Activated naive CD4-positive, alpha-beta T cell treated with anti-CD3 and anti-CD28 coated beads for 36 hours (primary cell): ENCODE measurements at regions not wholly inside any gene's neighbourhood (a gene's known extent, or its start where the extent isn't known, plus 50 kb on each side); places are given as distances from the start of the nearest gene placed in this dataset.

Experiments used
- CTCF ChIA-PET: fragments of 350-600 bp; sonication (Branson Sonifier 250); formaldehyde crosslinking; loops from one replicate; lab custom pipeline; 2021; ENCODE audit warnings: antibody characterized with exemption; lab: Charles Lee
- DNase-seq: peaks from one replicate; pipeline ENCODE4 v3.0.0-alpha.2; 2020
- H3K27ac Mint-ChIP-seq: one replicate; pipeline ENCODE4 v1.8.0; 2021; ENCODE audit warnings: mild to moderate bottlenecking, mixed read lengths
- H3K27me3 Mint-ChIP-seq: one replicate; pipeline ENCODE4 v1.8.0; 2021; ENCODE audit warnings: low read depth, mixed read lengths
- H3K36me3 Mint-ChIP-seq: one replicate; pipeline ENCODE4 v1.8.0; 2021; ENCODE audit warnings: low read depth, mixed read lengths
- H3K4me1 Mint-ChIP-seq: one replicate; pipeline ENCODE4 v1.8.0; 2021; ENCODE audit warnings: low read depth, mixed read lengths
- H3K4me3 Mint-ChIP-seq: one replicate; pipeline ENCODE4 v1.8.0; 2021; ENCODE audit warnings: mild to moderate bottlenecking, moderate library complexity, mixed read lengths
- H3K9me3 Mint-ChIP-seq: one replicate; pipeline ENCODE4 v1.8.0; 2021; ENCODE audit warnings: mixed read lengths
- intact Hi-C: fragments of 100-400 bp; cut with micrococcal nuclease; formaldehyde crosslinking; loops from one replicate; pipeline ENCODE4 v1.15.1; 2023

- no peaks in the 10 kb centered on the region for H3K9me3 Mint-ChIP-seq
- CTCF ChIA-PET = no interaction called here
- H3K4me1 Mint-ChIP-seq = no peaks in the 10 kb centered on the region
- peaks cover 14% of the 10 kb centered on the region for H3K27me3 Mint-ChIP-seq
- no peak overlapping the region for H3K27ac Mint-ChIP-seq
- no peak overlapping the region for H3K4me3 Mint-ChIP-seq
- no peaks in the 10 kb centered on the region for H3K36me3 Mint-ChIP-seq
- intact Hi-C loops = no loop called here
- no peak for DNase-seq
These were observed 128.2 kb downstream of the GALR1 start for GRCh38 chr18:77377813-77378212.

GRCh38 chr18:77379976-77380509 is 130.4 kb downstream of the GALR1 start:
- H3K9me3 Mint-ChIP-seq = no peaks in the 10 kb centered on the region
- no peak overlapping the region for H3K4me3 Mint-ChIP-seq
- no peak overlapping the region for H3K27ac Mint-ChIP-seq
- CTCF ChIA-PET = no interaction called here
- H3K27me3 Mint-ChIP-seq = peaks cover 15% of the 10 kb centered on the region
- no peak for DNase-seq
- no peaks in the 10 kb centered on the region for H3K36me3 Mint-ChIP-seq
- intact Hi-C loops = no loop called here
- no peaks in the 10 kb centered on the region for H3K4me1 Mint-ChIP-seq

DNA sequence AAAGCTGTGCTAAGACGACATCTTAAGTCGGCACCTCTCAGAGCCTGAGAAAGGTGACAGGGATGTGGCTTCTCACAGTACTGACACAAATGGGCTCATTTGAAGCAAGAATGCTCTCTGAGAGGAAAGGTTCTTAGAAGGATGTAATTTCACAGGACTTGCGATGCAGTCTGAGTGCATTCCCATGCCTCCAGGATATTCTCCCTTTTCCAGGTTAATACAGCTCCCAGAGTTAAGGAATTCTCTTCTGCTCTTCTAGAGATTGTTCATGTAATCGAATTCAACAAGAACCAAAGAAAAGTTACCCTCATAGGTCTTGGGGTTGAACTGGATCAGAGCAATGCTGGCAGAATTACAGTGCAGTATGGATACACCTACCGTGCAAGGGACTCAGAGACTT is 131.0 kb downstream of the GALR1 start:
- H3K4me1 Mint-ChIP-seq = no peaks in the 10 kb centered on the region
- CTCF ChIA-PET = no interaction called here
- no peaks in the 10 kb centered on the region for H3K9me3 Mint-ChIP-seq
- DNase-seq = no peak
- H3K27me3 Mint-ChIP-seq = peaks cover 18% of the 10 kb centered on the region
- H3K27ac Mint-ChIP-seq = no peak overlapping the region
- no peaks in the 10 kb centered on the region for H3K36me3 Mint-ChIP-seq
- no peak overlapping the region for H3K4me3 Mint-ChIP-seq
- intact Hi-C loops = no loop called here

- H3K27ac Mint-ChIP-seq = no peak overlapping the region
- CTCF ChIA-PET = no interaction called here
- peaks cover 14% of the 10 kb centered on the region for H3K27me3 Mint-ChIP-seq
- peaks cover 2% of the 10 kb centered on the region for H3K36me3 Mint-ChIP-seq
- no peak for DNase-seq
- no peaks in the 10 kb centered on the region for H3K4me1 Mint-ChIP-seq
- peaks cover 2% of the 10 kb centered on the region for H3K9me3 Mint-ChIP-seq
- intact Hi-C loops = no loop called here
- H3K4me3 Mint-ChIP-seq = no peak overlapping the region
These were observed 142.7 kb downstream of the GALR1 start for GRCh38 chr18:77392321-77392720.

DNA sequence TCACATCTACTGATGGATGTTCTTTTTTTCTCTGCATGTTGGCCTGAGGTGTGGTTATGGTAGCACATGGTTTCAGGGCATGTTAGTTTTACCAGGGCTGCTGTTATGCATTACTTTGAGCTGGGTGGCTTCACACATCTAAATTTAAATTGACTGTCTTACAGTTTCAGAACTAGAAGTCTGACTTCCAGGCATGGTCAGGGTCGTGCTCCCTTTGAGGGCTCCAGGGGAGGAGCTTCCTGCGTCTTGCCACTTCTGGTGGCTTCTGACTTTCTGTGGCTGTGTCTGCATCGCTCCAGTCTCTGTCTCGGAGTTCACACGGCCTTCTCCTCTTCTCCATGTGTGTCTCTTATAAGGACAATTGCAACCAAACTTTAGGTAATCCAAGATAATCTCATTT is 143.9 kb downstream of the GALR1 start:
- H3K9me3 Mint-ChIP-seq = peaks cover 2% of the 10 kb centered on the region
- DNase-seq = no peak
- peaks cover 14% of the 10 kb centered on the region for H3K27me3 Mint-ChIP-seq
- H3K4me1 Mint-ChIP-seq = no peaks in the 10 kb centered on the region
- H3K27ac Mint-ChIP-seq = no peak overlapping the region
- no peak overlapping the region for H3K4me3 Mint-ChIP-seq
- intact Hi-C loops = no loop called here
- CTCF ChIA-PET = no interaction called here
- peaks cover 2% of the 10 kb centered on the region for H3K36me3 Mint-ChIP-seq

DNA sequence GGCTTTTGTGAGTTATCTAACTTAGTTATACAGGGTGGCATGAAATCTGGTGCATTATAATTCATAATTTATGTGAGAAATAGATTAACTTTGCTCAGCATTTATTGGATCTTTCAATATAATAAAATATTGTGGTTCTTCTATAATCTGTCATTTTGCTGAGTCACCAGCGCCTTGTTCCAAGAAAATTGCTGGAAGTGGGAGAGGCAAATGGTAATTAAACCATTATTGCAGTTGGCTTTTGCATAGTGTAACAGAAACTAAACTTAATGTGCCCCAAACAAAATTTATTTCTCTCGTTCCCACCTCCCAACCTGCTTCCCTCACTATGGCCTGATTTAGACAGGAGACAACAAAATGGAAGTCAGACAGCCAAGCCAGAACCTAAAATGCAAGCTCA is 146.3 kb downstream of the GALR1 start:
- H3K4me3 Mint-ChIP-seq = no peak overlapping the region

GRCh38 chr18:77397056-77397455 is 147.4 kb downstream of the GALR1 start:
- Mint-ChIP-seq H3K36me3 (peaks cover 2% of the 10 kb centered on the region), H3K27ac (no peak overlapping the region), H3K4me1 (no peaks in the 10 kb centered on the region), H3K4me3 (no peak overlapping the region), H3K27me3 (peaks cover 6% of the 10 kb centered on the region), H3K9me3 (peaks cover 2% of the 10 kb centered on the region)
- CTCF ChIA-PET = no interaction called here
- no peak for DNase-seq
- intact Hi-C loops = loop anchor here (5.0 kb wide), 1 partner anchor 395 kb away; no protein-coding TSS in a partner anchor

More for the DNA sequence above, 146.3 kb downstream of the GALR1 start:
- CTCF ChIA-PET = no interaction called here
- Mint-ChIP-seq H3K27ac (no peak overlapping the region), H3K9me3 (peaks cover 2% of the 10 kb centered on the region), H3K27me3 (peaks cover 9% of the 10 kb centered on the region), H3K4me1 (no peaks in the 10 kb centered on the region), H3K36me3 (peaks cover 2% of the 10 kb centered on the region)
- intact Hi-C loops = loop anchor here (5.0 kb wide), 1 partner anchor 394 kb away; no protein-coding TSS in a partner anchor
- no peak for DNase-seq

- intact Hi-C loops = loop anchor here (5.0 kb wide), 1 partner anchor 395 kb away; no protein-coding TSS in a partner anchor
- Mint-ChIP-seq H3K4me3 (no peak overlapping the region), H3K9me3 (no peaks in the 10 kb centered on the region), H3K4me1 (no peaks in the 10 kb centered on the region), H3K36me3 (no peaks in the 10 kb centered on the region), H3K27ac (no peak overlapping the region), H3K27me3 (peaks cover 6% of the 10 kb centered on the region)
- CTCF ChIA-PET = interaction anchor here (0.7 kb wide), 1 partner anchor 176 kb away, joined by 5 read pairs; no protein-coding TSS in a partner anchor
- DNase-seq = no peak
These were observed 148.0 kb downstream of the GALR1 start for GRCh38 chr18:77397617-77398016.

DNA sequence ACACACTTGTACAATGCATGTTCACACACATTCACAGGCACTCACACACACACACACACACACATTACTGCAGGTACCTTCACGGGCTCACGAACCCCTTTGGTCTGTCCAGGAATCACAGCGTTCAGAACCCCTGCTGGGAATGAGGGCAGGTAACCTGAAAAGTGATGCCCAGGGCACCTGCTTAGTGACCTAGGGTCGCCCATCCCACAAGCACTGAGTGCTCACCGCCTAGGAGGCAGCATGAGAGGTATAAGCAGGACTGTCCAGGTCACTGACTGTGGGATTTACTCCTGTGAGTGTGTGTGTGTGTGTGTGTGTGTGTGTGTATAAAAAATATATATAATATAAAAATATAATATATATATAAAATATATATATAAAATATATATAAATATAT is 150.9 kb downstream of the GALR1 start:
- no peak for DNase-seq
- intact Hi-C loops = loop anchor here (10.0 kb wide), 1 partner anchor 56 kb away; no protein-coding TSS in a partner anchor
- Mint-ChIP-seq H3K4me1 (no peaks in the 10 kb centered on the region), H3K27me3 (no peaks in the 10 kb centered on the region), H3K4me3 (no peak overlapping the region), H3K9me3 (no peaks in the 10 kb centered on the region), H3K36me3 (no peaks in the 10 kb centered on the region), H3K27ac (no peak overlapping the region)
- CTCF ChIA-PET = no interaction called here

- CTCF ChIA-PET = no interaction called here
- DNase-seq = no peak
- intact Hi-C loops = loop anchor here (10.0 kb wide), 1 partner anchor 56 kb away; no protein-coding TSS in a partner anchor
- Mint-ChIP-seq H3K27ac (no peak overlapping the region), H3K4me1 (no peaks in the 10 kb centered on the region), H3K27me3 (no peaks in the 10 kb centered on the region), H3K36me3 (no peaks in the 10 kb centered on the region), H3K9me3 (no peaks in the 10 kb centered on the region), H3K4me3 (no peak overlapping the region)
These were observed 151.5 kb downstream of the GALR1 start for GRCh38 chr18:77401173-77401572.

DNA sequence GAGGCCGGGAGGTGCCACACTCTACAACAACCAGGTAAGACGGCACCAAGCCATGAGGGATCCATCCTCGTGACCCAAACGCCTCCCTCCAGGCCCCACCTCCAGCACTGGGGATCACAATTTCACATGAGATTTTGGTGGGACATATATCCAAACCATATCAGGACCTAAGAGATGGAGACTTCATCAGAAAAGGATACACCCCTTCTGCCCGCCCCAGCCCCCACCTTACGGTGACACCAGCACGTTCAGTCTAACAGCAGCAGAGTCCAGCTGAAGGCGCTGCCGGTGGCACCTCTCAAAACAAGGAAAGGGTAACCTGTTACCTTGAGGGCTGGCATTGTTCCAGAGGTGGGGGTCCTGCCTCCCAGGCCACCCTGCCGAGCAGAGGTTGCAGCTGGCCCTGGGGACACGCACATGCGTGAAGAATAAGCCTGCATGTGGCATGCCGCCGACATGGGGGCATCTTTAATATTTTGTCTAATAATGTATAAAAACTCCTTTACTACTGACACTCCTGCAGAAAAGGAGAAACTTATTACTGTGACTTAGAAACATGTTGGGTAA is 154.4 kb downstream of the GALR1 start:
- H3K4me1 Mint-ChIP-seq = no peaks in the 10 kb centered on the region
- H3K27me3 Mint-ChIP-seq = no peaks in the 10 kb centered on the region
- H3K36me3 Mint-ChIP-seq = no peaks in the 10 kb centered on the region
- no peaks in the 10 kb centered on the region for H3K9me3 Mint-ChIP-seq
- DNase-seq = no peak
- H3K4me3 Mint-ChIP-seq = no peak overlapping the region
- no peak overlapping the region for H3K27ac Mint-ChIP-seq
- CTCF ChIA-PET = no interaction called here
- intact Hi-C loops = loop anchor here (10.0 kb wide), 1 partner anchor 59 kb away; no protein-coding TSS in a partner anchor

GRCh38 chr18:77405096-77405495 is 155.4 kb downstream of the GALR1 start:
- Mint-ChIP-seq H3K9me3 (no peaks in the 10 kb centered on the region), H3K4me1 (no peaks in the 10 kb centered on the region), H3K36me3 (no peaks in the 10 kb centered on the region), H3K27me3 (no peaks in the 10 kb centered on the region), H3K27ac (no peak overlapping the region), H3K4me3 (no peak overlapping the region)
- intact Hi-C loops = loop anchor here (10.0 kb wide), 1 partner anchor 60 kb away; no protein-coding TSS in a partner anchor
- CTCF ChIA-PET = interaction anchor here (0.6 kb wide), 1 partner anchor 207 kb away, joined by 3 read pairs; no protein-coding TSS in a partner anchor
- DNase-seq = no peak

- Mint-ChIP-seq H3K36me3 (no peaks in the 10 kb centered on the region), H3K4me3 (no peak overlapping the region)
These were observed 158.1 kb downstream of the GALR1 start for GRCh38 chr18:77407733-77408132.

More at GRCh38 chr18:77407733-77408132, 158.1 kb downstream of the GALR1 start:
- Mint-ChIP-seq H3K27ac (no peak overlapping the region), H3K9me3 (no peaks in the 10 kb centered on the region), H3K27me3 (no peaks in the 10 kb centered on the region), H3K4me1 (no peaks in the 10 kb centered on the region)
- intact Hi-C loops = loop anchor here (10.0 kb wide), 1 partner anchor 63 kb away; no protein-coding TSS in a partner anchor
- no peak for DNase-seq
- CTCF ChIA-PET = interaction anchor here (0.7 kb wide), 1 partner anchor 9 kb away, joined by 5 read pairs; no protein-coding TSS in a partner anchor
